GM21515 (cell line): ENCODE measurements at regions not wholly inside any gene's neighbourhood (a gene's known extent, or its start where the extent isn't known, plus 50 kb on each side); places are given as distances from the start of the nearest gene placed in this dataset.

Experiments
- ATAC-seq: cut with Tn5 transposase; IDR thresholded peaks from one replicate; pipeline ENCODE4 v1.9.1; 2021; ENCODE audit not compliant: unreplicated experiment

- ATAC-seq = no peak
These were observed 1629.5 kb downstream of the OTOL1 start for GRCh38 chr3:163126115-163126514.
